ENCODE measurements at regions not wholly inside any gene's neighbourhood (a gene's known extent, or its start where the extent isn't known, plus 50 kb on each side); places are given as distances from the start of the nearest gene placed in this dataset.

GRCh38 chr9:18077941-18078678, 395.8 kb upstream of the ADAMTSL1 start:
- DNase-seq: no peak

- DNase-seq: no peak
Observed at GRCh38 chr9:18092138-18092537, 381.8 kb upstream of the ADAMTSL1 start.

GRCh38 chr9:18106006-18106560, 367.9 kb upstream of the ADAMTSL1 start:
- DNase-seq: no peak

- no peak for DNase-seq
Observed at GRCh38 chr9:18109675-18110074, 364.3 kb upstream of the ADAMTSL1 start.

GRCh38 chr9:18111146-18111545, 362.8 kb upstream of the ADAMTSL1 start:
- DNase-seq: no peak

- DNase-seq: no peak
Observed at GRCh38 chr9:18114559-18115475, 359.1 kb upstream of the ADAMTSL1 start.

GRCh38 chr9:18118268-18118667, 355.7 kb upstream of the ADAMTSL1 start:
- no peak for DNase-seq

- no peak for DNase-seq
Observed at GRCh38 chr9:18122171-18122570, 351.8 kb upstream of the ADAMTSL1 start.

GRCh38 chr9:18124760-18125159, 349.2 kb upstream of the ADAMTSL1 start:
- DNase-seq: no peak

- no peak for DNase-seq
Observed at GRCh38 chr9:18126831-18127498, 347.0 kb upstream of the ADAMTSL1 start.

GRCh38 chr9:18127499-18127875, 346.5 kb upstream of the ADAMTSL1 start:
- DNase-seq: no peak

GRCh38 chr9:18129809-18130334, 344.1 kb upstream of the ADAMTSL1 start:
- no peak for DNase-seq

GRCh38 chr9:18136354-18136994, 337.5 kb upstream of the ADAMTSL1 start:
- no peak for DNase-seq

- no peak for DNase-seq
Observed at GRCh38 chr9:18137815-18138214, 336.1 kb upstream of the ADAMTSL1 start.

- DNase-seq: no peak
Observed at GRCh38 chr9:18138656-18139055, 335.3 kb upstream of the ADAMTSL1 start.

- DNase-seq: no peak
Observed at GRCh38 chr9:18141681-18142080, 332.3 kb upstream of the ADAMTSL1 start.

- DNase-seq: no peak
Observed at GRCh38 chr9:18143073-18143745, 330.7 kb upstream of the ADAMTSL1 start.

- DNase-seq: no peak
Observed at GRCh38 chr9:18146329-18146728, 327.6 kb upstream of the ADAMTSL1 start.

GRCh38 chr9:18149471-18150011, 324.4 kb upstream of the ADAMTSL1 start:
- DNase-seq: no peak

- DNase-seq: no peak
Observed at GRCh38 chr9:18154661-18155060, 319.3 kb upstream of the ADAMTSL1 start.

- DNase-seq: no peak
Observed at GRCh38 chr9:18159254-18159653, 314.7 kb upstream of the ADAMTSL1 start.

- DNase-seq: no peak
Observed at GRCh38 chr9:18163146-18163545, 310.8 kb upstream of the ADAMTSL1 start.

Data from NCI-H345 (cell line).